DMS 273 (cell line): ENCODE measurements at regions not wholly inside any gene's neighbourhood (a gene's known extent, or its start where the extent isn't known, plus 50 kb on each side); places are given as distances from the start of the nearest gene placed in this dataset.

Experiments used
- DNase-seq: peaks from one replicate; lab custom pipeline; 2025; ENCODE audit not compliant: unreplicated experiment; lab: John Stamatoyannopoulos, UW

DNA sequence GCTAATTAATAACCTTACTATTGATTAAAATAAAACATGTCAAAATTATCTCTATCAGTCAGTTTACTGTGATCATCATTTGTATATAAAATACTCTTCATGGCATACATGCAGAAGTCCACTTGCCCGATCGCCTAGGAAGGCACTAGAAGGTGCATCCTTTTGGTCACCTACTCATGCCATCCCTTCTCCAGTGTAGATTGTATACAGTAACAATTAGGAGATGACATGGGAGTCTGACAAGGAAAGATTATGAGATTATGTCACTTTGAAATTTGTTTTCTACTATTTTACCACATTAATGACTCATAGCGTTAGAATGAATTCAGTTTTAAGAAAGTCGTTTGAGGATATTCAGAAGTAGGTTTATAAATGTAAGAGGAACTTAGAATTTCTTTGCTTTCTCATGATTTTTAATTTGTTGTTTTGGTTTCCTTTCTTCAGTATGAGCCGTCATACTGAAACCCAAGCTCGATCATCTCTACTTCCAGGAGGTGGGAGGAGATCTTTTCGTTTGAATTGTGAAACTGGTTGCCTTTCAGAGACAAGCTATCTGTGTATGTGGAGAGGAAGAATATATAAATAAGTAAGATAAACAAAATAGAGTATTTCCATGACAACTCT lies 51.1 kb upstream of the UNC5C start:
- no peak for DNase-seq
